Naive B cell (primary cell): ENCODE measurements at regions not wholly inside any gene's neighbourhood (a gene's known extent, or its start where the extent isn't known, plus 50 kb on each side); places are given as distances from the start of the nearest gene placed in this dataset.
"Not testable (repeated sequence)": the region's sequence is repeated elsewhere in the genome, so short reads cannot be mapped to it uniquely, and the experiment has no call there.

Source experiments
- ATAC-seq, 2 donors: fragments of 150-1000 bp; cut with Tn5 transposase; 2 replicates each; pipeline ENCODE4 v1.10.0; 2021; ENCODE audit warnings: low read depth in 2 of 2, mild to moderate bottlenecking in 2 of 2, moderate library complexity in 2 of 2
- DNase-seq: peaks from one replicate; pipeline ENCODE4 v3.0.0; 2022
- H3K27ac Mint-ChIP-seq, 6 donors: one replicate each; pipeline ENCODE4 v1.8.0; 2020 to 2022; ENCODE audit warnings: mild to moderate bottlenecking in 6 of 6, mixed read lengths in 6 of 6, moderate library complexity in 5 of 6, inconsistent platforms in 2 of 6
- H3K27me3 Mint-ChIP-seq, 3 donors: one replicate each; pipeline ENCODE4 v1.8.0; 2021 to 2022; ENCODE audit warnings: mixed read lengths in 3 of 3, mild to moderate bottlenecking in 1 of 3
- H3K36me3 Mint-ChIP-seq, 2 donors: one replicate each; pipeline ENCODE4 v1.8.0; 2020 to 2022; ENCODE audit warnings: mixed read lengths in 2 of 2, inconsistent platforms in 1 of 2, mild to moderate bottlenecking in 1 of 2
- H3K4me1 Mint-ChIP-seq, 3 donors: one replicate each; pipeline ENCODE4 v1.8.0; 2020 to 2022; ENCODE audit warnings: mixed read lengths in 3 of 3, inconsistent platforms in 1 of 3, mild to moderate bottlenecking in 1 of 3, moderate library complexity in 1 of 3
- H3K4me3 Mint-ChIP-seq, 8 donors: one replicate each; pipeline ENCODE4 v1.8.0; 2020 to 2022; ENCODE audit warnings: mild to moderate bottlenecking in 8 of 8, mixed read lengths in 8 of 8, moderate library complexity in 8 of 8, inconsistent platforms in 2 of 8
- H3K9me3 Mint-ChIP-seq, 7 donors: one replicate each; pipeline ENCODE4 v1.8.0; 2020 to 2022; ENCODE audit warnings: mixed read lengths in 7 of 7, mild to moderate bottlenecking in 5 of 7, inconsistent platforms in 2 of 7, moderate library complexity in 1 of 7

GRCh38 chr1:102546251-102546650 is 549.5 kb upstream of the OLFM3 start:
- Mint-ChIP-seq H3K9me3 (peaks cover 0 to 10% (median 0%) of the 10 kb centered on the region in 7 donors), H3K27me3 (peaks cover 0 to 3% (median 0%) of the 10 kb centered on the region in 3 donors), H3K27ac (peak overlapping the region in 1 of 6 donors; percentile 27), H3K36me3 (no peaks in the 10 kb centered on the region), H3K4me3 (no peak overlapping the region), H3K4me1 (no peaks in the 10 kb centered on the region)
- ATAC-seq (no peak), DNase-seq (no peak)

GRCh38 chr1:102535829-102536505 is 539.2 kb upstream of the OLFM3 start:
- Mint-ChIP-seq H3K9me3 (peaks cover 0 to 12% (median 5%) of the 10 kb centered on the region in 7 donors), H3K27me3 (no peaks in the 10 kb centered on the region), H3K36me3 (no peaks in the 10 kb centered on the region), H3K4me1 (no peaks in the 10 kb centered on the region), H3K4me3 (no peak overlapping the region), H3K27ac (peak overlapping the region in 1 of 6 donors; percentile 67)
- DNase-seq (no peak), ATAC-seq (no peak)

- Mint-ChIP-seq H3K9me3 (peaks cover 0 to 6% (median 3%) of the 10 kb centered on the region in 7 donors), H3K4me3 (no peak overlapping the region), H3K36me3 (no peaks in the 10 kb centered on the region), H3K27me3 (no peaks in the 10 kb centered on the region), H3K27ac (no peak overlapping the region), H3K4me1 (no peaks in the 10 kb centered on the region)
- DNase-seq (no peak), ATAC-seq (no peak)
These were observed 534.3 kb upstream of the OLFM3 start for GRCh38 chr1:102531036-102531435.

- H3K27me3 Mint-ChIP-seq, result no peaks in the 10 kb centered on the region
- DNase-seq, result no peak
- peaks cover 0 to 6% (median 3%) of the 10 kb centered on the region in 7 donors for H3K9me3 Mint-ChIP-seq
- H3K27ac Mint-ChIP-seq, result no peak overlapping the region
- no peak for ATAC-seq
- H3K4me3 Mint-ChIP-seq, result no peak overlapping the region
- H3K4me1 Mint-ChIP-seq, result no peaks in the 10 kb centered on the region
- no peaks in the 10 kb centered on the region for H3K36me3 Mint-ChIP-seq
These were observed 532.7 kb upstream of the OLFM3 start for GRCh38 chr1:102529446-102529845.

- Mint-ChIP-seq H3K27ac (no peak overlapping the region), H3K4me3 (no peak overlapping the region), H3K9me3 (peaks cover 6 to 15% (median 11%) of the 10 kb centered on the region in 7 donors), H3K36me3 (no peaks in the 10 kb centered on the region), H3K4me1 (no peaks in the 10 kb centered on the region), H3K27me3 (no peaks in the 10 kb centered on the region)
- DNase-seq, result no peak
- ATAC-seq, result no peak
These were observed 504.0 kb upstream of the OLFM3 start for GRCh38 chr1:102500758-102501157.

GRCh38 chr1:102498929-102499328 is 502.2 kb upstream of the OLFM3 start:
- peaks cover 6 to 21% (median 10%) of the 10 kb centered on the region in 7 donors for H3K9me3 Mint-ChIP-seq
- H3K4me1 Mint-ChIP-seq, result no peaks in the 10 kb centered on the region
- H3K36me3 Mint-ChIP-seq, result no peaks in the 10 kb centered on the region
- H3K27me3 Mint-ChIP-seq, result no peaks in the 10 kb centered on the region
- no peak for ATAC-seq
- H3K27ac Mint-ChIP-seq, result no peak overlapping the region
- H3K4me3 Mint-ChIP-seq, result no peak overlapping the region
- DNase-seq, result no peak

GRCh38 chr1:102497810-102498209 is 501.1 kb upstream of the OLFM3 start:
- not testable (repeated sequence) for DNase-seq, H3K27ac Mint-ChIP-seq

GRCh38 chr1:102472520-102472919 is 475.8 kb upstream of the OLFM3 start:
- ATAC-seq (no peak), DNase-seq (no peak)

More at GRCh38 chr1:102497810-102498209, 501.1 kb upstream of the OLFM3 start:
- H3K27me3 Mint-ChIP-seq, ATAC-seq, H3K4me3 Mint-ChIP-seq, H3K4me1 Mint-ChIP-seq, H3K36me3 Mint-ChIP-seq: not testable (repeated sequence)
- peaks cover 6 to 25% (median 13%) of the 10 kb centered on the region in 7 donors for H3K9me3 Mint-ChIP-seq

GRCh38 chr1:102470767-102471166 is 474.0 kb upstream of the OLFM3 start:
- Mint-ChIP-seq H3K4me1 (no peaks in the 10 kb centered on the region), H3K36me3 (no peaks in the 10 kb centered on the region), H3K27ac (no peak overlapping the region), H3K9me3 (peaks cover 0 to 1% (median 0%) of the 10 kb centered on the region in 7 donors), H3K27me3 (no peaks in the 10 kb centered on the region), H3K4me3 (no peak overlapping the region)
- ATAC-seq, result no peak
- no peak for DNase-seq

More at GRCh38 chr1:102472520-102472919, 475.8 kb upstream of the OLFM3 start:
- Mint-ChIP-seq H3K4me3 (no peak overlapping the region), H3K27me3 (no peaks in the 10 kb centered on the region), H3K27ac (no peak overlapping the region), H3K36me3 (no peaks in the 10 kb centered on the region), H3K4me1 (no peaks in the 10 kb centered on the region), H3K9me3 (no peaks in the 10 kb centered on the region)

GRCh38 chr1:102466487-102466886 is 469.8 kb upstream of the OLFM3 start:
- ATAC-seq (no peak), DNase-seq (no peak)
- peaks cover 0 to 2% (median 0%) of the 10 kb centered on the region in 7 donors for H3K9me3 Mint-ChIP-seq
- H3K4me1 Mint-ChIP-seq, result no peaks in the 10 kb centered on the region
- no peaks in the 10 kb centered on the region for H3K36me3 Mint-ChIP-seq
- H3K4me3 Mint-ChIP-seq, result peak overlapping the region in 1 of 8 donors; percentile 66
- no peak overlapping the region for H3K27ac Mint-ChIP-seq
- no peaks in the 10 kb centered on the region for H3K27me3 Mint-ChIP-seq

- H3K4me3 Mint-ChIP-seq, result no peak overlapping the region
- H3K27me3 Mint-ChIP-seq, result no peaks in the 10 kb centered on the region
- peaks cover 0 to 2% (median 0%) of the 10 kb centered on the region in 7 donors for H3K9me3 Mint-ChIP-seq
- no peaks in the 10 kb centered on the region for H3K4me1 Mint-ChIP-seq
- H3K36me3 Mint-ChIP-seq, result no peaks in the 10 kb centered on the region
- DNase-seq (no peak), ATAC-seq (no peak)
- H3K27ac Mint-ChIP-seq, result no peak overlapping the region
These were observed 466.6 kb upstream of the OLFM3 start for GRCh38 chr1:102463328-102463727.

- not testable (repeated sequence) for H3K4me1 Mint-ChIP-seq
- peaks cover 3 to 12% (median 5%) of the 10 kb centered on the region in 7 donors for H3K9me3 Mint-ChIP-seq
These were observed 445.6 kb upstream of the OLFM3 start for GRCh38 chr1:102442317-102442716.

GRCh38 chr1:102435483-102435882 is 438.8 kb upstream of the OLFM3 start:
- no peaks in the 10 kb centered on the region for H3K4me1 Mint-ChIP-seq
- ATAC-seq, result no peak
- H3K4me3 Mint-ChIP-seq, result no peak overlapping the region
- peaks cover 0 to 2% (median 0%) of the 10 kb centered on the region in 7 donors for H3K9me3 Mint-ChIP-seq
- H3K36me3 Mint-ChIP-seq, result no peaks in the 10 kb centered on the region
- H3K27ac Mint-ChIP-seq, result no peak overlapping the region
- H3K27me3 Mint-ChIP-seq, result no peaks in the 10 kb centered on the region
- no peak for DNase-seq

More at GRCh38 chr1:102442317-102442716, 445.6 kb upstream of the OLFM3 start:
- H3K36me3 Mint-ChIP-seq, ATAC-seq, DNase-seq, H3K4me3 Mint-ChIP-seq, H3K27me3 Mint-ChIP-seq: not testable (repeated sequence)
- H3K27ac Mint-ChIP-seq, result peak overlapping the region in 1 of 6 donors; percentile 45

- Mint-ChIP-seq H3K4me3 (no peak overlapping the region), H3K27ac (no peak overlapping the region), H3K36me3 (no peaks in the 10 kb centered on the region), H3K4me1 (no peaks in the 10 kb centered on the region), H3K27me3 (no peaks in the 10 kb centered on the region), H3K9me3 (peaks cover 0 to 6% (median 0%) of the 10 kb centered on the region in 7 donors)
- no peak for DNase-seq
- no peak for ATAC-seq
These were observed 437.7 kb upstream of the OLFM3 start for GRCh38 chr1:102434421-102434820.
